Posterior cingulate gyrus (tissue), 11 donors: ENCODE measurements at regions not wholly inside any gene's neighbourhood (a gene's known extent, or its start where the extent isn't known, plus 50 kb on each side); places are given as distances from the start of the nearest gene placed in this dataset.

Source experiments
- DNase-seq, 10 donors: peaks; one replicate each; pipeline versions ENCODE4 v3.0.0 to v3.0.0-alpha.2; 2020 to 2021; ENCODE audit warnings: mixed read lengths in 3 of 10
- intact Hi-C: fragments of 100-400 bp; cut with DNase I; formaldehyde crosslinking; loops from one replicate; pipeline ENCODE4 v1.15.1; 2023

- intact Hi-C loops, result no loop called here
Measured at GRCh38 chr10:90430186-90430585, 427.7 kb downstream of the HTR7 start.

GRCh38 chr10:90432866-90433265, 425.0 kb downstream of the HTR7 start:
- DNase-seq, result no peak
- intact Hi-C loops, result no loop called here

More at GRCh38 chr10:90430186-90430585, 427.7 kb downstream of the HTR7 start:
- DNase-seq, result no peak

- no peak for DNase-seq
- intact Hi-C loops, result no loop called here
Measured at GRCh38 chr10:90435296-90435695, 422.5 kb downstream of the HTR7 start.

GRCh38 chr10:90437452-90437851, 420.4 kb downstream of the HTR7 start:
- intact Hi-C loops, result no loop called here
- DNase-seq, result no peak

- intact Hi-C loops, result no loop called here
- DNase-seq, result no peak
Measured at GRCh38 chr10:90440870-90441269, 417.0 kb downstream of the HTR7 start.

- intact Hi-C loops, result no loop called here
- no peak for DNase-seq
Measured at GRCh38 chr10:90443342-90443741, 414.5 kb downstream of the HTR7 start.

GRCh38 chr10:90447831-90448230, 410.0 kb downstream of the HTR7 start:
- no peak for DNase-seq

GRCh38 chr10:90450797-90451196, 407.0 kb downstream of the HTR7 start:
- DNase-seq, result no peak
- intact Hi-C loops, result no loop called here

More at GRCh38 chr10:90447831-90448230, 410.0 kb downstream of the HTR7 start:
- intact Hi-C loops, result no loop called here

GRCh38 chr10:90451283-90451682, 406.6 kb downstream of the HTR7 start:
- intact Hi-C loops, result no loop called here
- DNase-seq, result no peak

GRCh38 chr10:90458054-90458453, 399.8 kb downstream of the HTR7 start:
- intact Hi-C loops, result no loop called here
- DNase-seq, result no peak

GRCh38 chr10:90458571-90458970, 399.3 kb downstream of the HTR7 start:
- intact Hi-C loops, result no loop called here
- DNase-seq, result no peak

- no peak for DNase-seq
- intact Hi-C loops, result no loop called here
Measured at GRCh38 chr10:90461437-90462155, 396.2 kb downstream of the HTR7 start.

- DNase-seq, result no peak
- intact Hi-C loops, result no loop called here
Measured at GRCh38 chr10:90462749-90463470, 394.9 kb downstream of the HTR7 start.

- intact Hi-C loops, result no loop called here
- no peak for DNase-seq
Measured at GRCh38 chr10:90464329-90464728, 393.5 kb downstream of the HTR7 start.

GRCh38 chr10:90470966-90471365, 386.9 kb downstream of the HTR7 start:
- intact Hi-C loops, result no loop called here
- no peak for DNase-seq

- DNase-seq, result no peak
- intact Hi-C loops, result no loop called here
Measured at GRCh38 chr10:90480466-90480865, 377.4 kb downstream of the HTR7 start.

GRCh38 chr10:90481326-90481923, 376.4 kb downstream of the HTR7 start:
- intact Hi-C loops, result no loop called here

GRCh38 chr10:90484518-90484917, 373.3 kb downstream of the HTR7 start:
- intact Hi-C loops, result no loop called here
- no peak for DNase-seq

More at GRCh38 chr10:90481326-90481923, 376.4 kb downstream of the HTR7 start:
- DNase-seq, result no peak

GRCh38 chr10:90494183-90494582, 363.7 kb downstream of the HTR7 start:
- intact Hi-C loops, result no loop called here
- no peak for DNase-seq

GRCh38 chr10:90504172-90504571, 353.7 kb downstream of the HTR7 start:
- intact Hi-C loops, result no loop called here
- no peak for DNase-seq

GRCh38 chr10:90526721-90527120, 331.1 kb downstream of the HTR7 start:
- no peak for DNase-seq
- intact Hi-C loops, result no loop called here

GRCh38 chr10:90530521-90530920, 327.3 kb downstream of the HTR7 start:
- no peak for DNase-seq
- intact Hi-C loops, result no loop called here
